ENCODE measurements at regions not wholly inside any gene's neighbourhood (a gene's known extent, or its start where the extent isn't known, plus 50 kb on each side); places are given as distances from the start of the nearest gene placed in this dataset.

DNA sequence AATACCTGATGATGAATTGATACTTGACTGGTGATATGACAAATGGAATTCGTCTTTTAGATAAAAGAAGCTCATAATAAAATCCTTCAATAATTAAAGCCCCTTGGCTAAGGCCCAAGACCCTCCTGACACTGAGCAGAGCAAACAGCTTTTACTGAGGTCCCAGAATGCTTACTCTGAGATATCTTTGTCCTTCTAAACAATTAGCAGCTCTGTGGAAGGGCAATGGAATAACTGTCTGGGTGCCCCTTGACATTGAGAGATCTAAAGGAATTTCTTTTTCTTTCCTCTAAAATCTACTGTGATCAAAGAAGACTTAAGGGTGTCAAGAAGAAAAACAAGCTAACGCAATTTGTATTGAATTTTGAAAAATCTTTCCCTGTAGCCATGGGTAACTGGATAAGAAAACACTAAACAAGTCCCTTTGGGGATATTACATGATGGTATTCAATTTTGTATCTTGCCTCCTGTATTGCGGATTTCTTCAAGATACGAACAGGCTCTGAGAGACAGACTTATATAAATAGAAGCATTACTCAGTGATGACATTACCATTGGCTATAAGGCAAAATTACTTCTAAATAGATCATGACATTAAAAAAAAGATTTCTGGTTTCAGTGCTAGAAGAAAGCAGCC is 128.8 kb downstream of the MREG start:
- DNase-seq (no peak), ATAC-seq (no peak)
- TF ChIP-seq, protein P1, sequence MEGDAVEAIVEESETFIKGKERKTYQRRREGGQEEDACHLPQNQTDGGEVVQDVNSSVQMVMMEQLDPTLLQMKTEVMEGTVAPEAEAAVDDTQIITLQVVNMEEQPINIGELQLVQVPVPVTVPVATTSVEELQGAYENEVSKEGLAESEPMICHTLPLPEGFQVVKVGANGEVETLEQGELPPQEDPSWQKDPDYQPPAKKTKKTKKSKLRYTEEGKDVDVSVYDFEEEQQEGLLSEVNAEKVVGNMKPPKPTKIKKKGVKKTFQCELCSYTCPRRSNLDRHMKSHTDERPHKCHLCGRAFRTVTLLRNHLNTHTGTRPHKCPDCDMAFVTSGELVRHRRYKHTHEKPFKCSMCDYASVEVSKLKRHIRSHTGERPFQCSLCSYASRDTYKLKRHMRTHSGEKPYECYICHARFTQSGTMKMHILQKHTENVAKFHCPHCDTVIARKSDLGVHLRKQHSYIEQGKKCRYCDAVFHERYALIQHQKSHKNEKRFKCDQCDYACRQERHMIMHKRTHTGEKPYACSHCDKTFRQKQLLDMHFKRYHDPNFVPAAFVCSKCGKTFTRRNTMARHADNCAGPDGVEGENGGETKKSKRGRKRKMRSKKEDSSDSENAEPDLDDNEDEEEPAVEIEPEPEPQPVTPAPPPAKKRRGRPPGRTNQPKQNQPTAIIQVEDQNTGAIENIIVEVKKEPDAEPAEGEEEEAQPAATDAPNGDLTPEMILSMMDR (IDR thresholded peaks at IDR 0.05), result no peak
- TF ChIP-seq POLR2A (IDR thresholded peaks at IDR 0.05), result no peak
- no peaks in the 10 kb centered on the region for H3K4me1 ChIP-seq
- H3K4me3 ChIP-seq, result no peak overlapping the region
- no peaks in the 10 kb centered on the region for H3K36me3 ChIP-seq (replicated peaks in 1 of 2; ENCODE audit: insufficient read depth in 1 of 2, low read depth in 2 of 2)
- 62 to 65% methylated on average over 4 of the region's 4 CpGs for WGBS, 2 donors
- no peak overlapping the region for H3K27ac ChIP-seq
- H3K27me3 ChIP-seq, result no peaks in the 10 kb centered on the region
- no peaks in the 10 kb centered on the region for H3K9me3 ChIP-seq
- intact Hi-C loops (cut with DNase I), result no loop called here

DNA sequence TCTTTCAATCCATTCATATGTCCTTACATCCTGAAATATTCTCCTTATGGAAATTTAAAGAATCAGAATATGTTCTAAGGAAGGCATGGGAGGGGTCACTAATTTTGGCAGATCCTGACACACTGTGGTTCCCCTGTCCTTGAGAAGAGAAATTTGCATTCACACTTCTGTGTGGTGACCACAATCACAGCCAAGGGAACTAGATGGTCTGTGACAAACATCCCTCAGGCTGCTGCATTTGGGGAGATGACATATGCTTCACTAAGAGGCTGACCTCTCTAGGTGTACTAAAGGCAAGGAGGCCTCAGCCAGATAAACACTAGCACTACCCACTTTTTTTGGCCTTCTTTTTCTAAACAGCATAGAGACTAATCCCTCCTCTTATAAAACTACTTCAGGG is 129.6 kb downstream of the MREG start:
- intact Hi-C loops (cut with DNase I), result no loop called here
- H3K27me3 ChIP-seq, result no peaks in the 10 kb centered on the region
- H3K36me3 ChIP-seq (replicated peaks in 1 of 2; ENCODE audit: insufficient read depth in 1 of 2, low read depth in 2 of 2), result no peaks in the 10 kb centered on the region
- no peaks in the 10 kb centered on the region for H3K9me3 ChIP-seq
- H3K4me3 ChIP-seq, result no peak overlapping the region
- no peak for DNase-seq
- no peak overlapping the region for H3K27ac ChIP-seq
- TF ChIP-seq, protein P1 (IDR thresholded peaks at IDR 0.05), result no peak
- no peak for TF ChIP-seq POLR2A (IDR thresholded peaks at IDR 0.05)
- no peak for ATAC-seq
- H3K4me1 ChIP-seq, result no peaks in the 10 kb centered on the region

DNA sequence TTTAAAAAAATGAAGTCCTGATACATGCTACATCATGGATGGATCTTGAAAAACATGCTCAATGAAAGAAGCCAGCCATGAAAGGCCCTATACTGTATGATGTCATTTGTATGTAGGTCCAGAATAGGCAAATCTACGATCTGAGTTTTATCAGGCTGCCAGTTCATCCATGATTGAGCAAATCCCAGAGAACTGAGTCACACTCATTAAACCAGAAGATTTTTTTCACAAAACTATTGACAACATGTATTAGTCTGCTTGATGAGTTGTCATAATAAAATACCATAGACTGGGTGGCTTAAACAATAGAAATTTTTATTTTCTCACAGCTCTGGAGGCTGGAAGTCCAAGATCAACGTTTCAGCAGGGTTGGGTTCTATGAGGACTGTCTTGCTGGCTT is 130.7 kb downstream of the MREG start:
- Histone ChIP-seq H3K9me3 (no peaks in the 10 kb centered on the region), H3K4me1 (no peaks in the 10 kb centered on the region), H3K27ac (no peak overlapping the region), H3K27me3 (no peaks in the 10 kb centered on the region), H3K36me3 (replicated peaks in 1 of 2; ENCODE audit: insufficient read depth in 1 of 2, low read depth in 2 of 2) (no peaks in the 10 kb centered on the region), H3K4me3 (no peak overlapping the region)
- DNase-seq (no peak), ATAC-seq (no peak)
- no peak for TF ChIP-seq POLR2A (IDR thresholded peaks at IDR 0.05)
- TF ChIP-seq, protein P1 (IDR thresholded peaks at IDR 0.05), result no peak
- WGBS, 2 donors, result 50 to 58% methylated on average over 2 of the region's 2 CpGs
- intact Hi-C loops (cut with DNase I), result no loop called here

DNA sequence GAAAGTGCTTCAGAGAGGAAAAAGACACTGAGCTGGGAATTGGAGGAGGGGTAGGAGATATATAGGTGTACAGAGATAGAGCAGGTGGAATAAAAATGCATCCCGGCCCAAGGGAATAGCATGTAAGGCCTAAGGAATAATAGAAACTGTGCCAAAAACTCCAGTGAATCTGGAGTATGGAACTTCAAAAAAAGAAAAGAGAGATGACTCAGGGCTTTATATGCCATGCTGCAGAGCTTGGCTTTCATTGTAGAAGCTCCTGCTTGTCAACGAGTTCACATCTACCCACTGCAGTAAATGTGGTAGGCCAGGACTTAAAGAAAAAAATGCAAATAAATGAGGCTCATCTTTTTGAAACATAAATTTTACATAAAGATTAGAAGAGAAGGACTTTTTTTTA is 131.8 kb downstream of the MREG start:
- H3K27me3 ChIP-seq, result no peaks in the 10 kb centered on the region
- no peaks in the 10 kb centered on the region for H3K9me3 ChIP-seq
- intact Hi-C loops (cut with DNase I), result no loop called here
- H3K36me3 ChIP-seq (replicated peaks in 1 of 2; ENCODE audit: insufficient read depth in 1 of 2, low read depth in 2 of 2), result no peaks in the 10 kb centered on the region
- H3K4me1 ChIP-seq, result no peaks in the 10 kb centered on the region
- no peak overlapping the region for H3K27ac ChIP-seq
- DNase-seq (no peak), ATAC-seq (no peak)
- no peak overlapping the region for H3K4me3 ChIP-seq
- WGBS, 2 donors, result 75 to 78% methylated on average over 2 of the region's 2 CpGs
- no peak for TF ChIP-seq POLR2A (IDR thresholded peaks at IDR 0.05)
- TF ChIP-seq, protein P1 (IDR thresholded peaks at IDR 0.05), result no peak

DNA sequence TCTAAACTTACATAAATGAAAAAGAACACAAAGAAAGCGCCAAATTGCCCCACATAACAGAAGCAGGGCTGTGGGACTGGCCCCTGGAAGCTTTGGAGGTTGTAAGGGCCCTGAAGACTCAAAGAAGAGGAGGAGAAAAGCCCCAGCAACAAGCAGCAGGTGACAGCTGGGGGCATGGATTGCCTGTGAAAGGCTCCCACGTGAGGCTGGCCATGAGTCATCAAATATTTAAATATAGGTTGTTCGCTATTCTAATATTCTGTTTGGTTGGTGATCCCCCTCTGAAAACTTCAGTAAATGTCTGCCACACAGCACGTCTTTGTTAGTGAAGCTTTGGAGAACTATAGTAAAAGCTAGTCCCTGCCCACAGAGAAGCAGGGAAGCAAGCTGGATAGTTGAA is 132.4 kb downstream of the MREG start:
- Histone ChIP-seq H3K27me3 (no peaks in the 10 kb centered on the region), H3K4me1 (no peaks in the 10 kb centered on the region), H3K9me3 (no peaks in the 10 kb centered on the region), H3K27ac (no peak overlapping the region), H3K4me3 (no peak overlapping the region), H3K36me3 (replicated peaks in 1 of 2; ENCODE audit: insufficient read depth in 1 of 2, low read depth in 2 of 2) (no peaks in the 10 kb centered on the region)
- DNase-seq, result no peak
- TF ChIP-seq POLR2A (IDR thresholded peaks at IDR 0.05), result no peak
- 60 to 66% methylated on average over 4 of the region's 4 CpGs for WGBS, 2 donors
- intact Hi-C loops (cut with DNase I), result no loop called here
- ATAC-seq, result no peak

Measured in body of pancreas (tissue), 4 donors.